Lung (tissue), 11 donors: ENCODE measurements at regions not wholly inside any gene's neighbourhood (a gene's known extent, or its start where the extent isn't known, plus 50 kb on each side); places are given as distances from the start of the nearest gene placed in this dataset.

Experiments used
- ATAC-seq: fragments of 200-7000 bp; cut with Tn5 transposase; one replicate; pipeline ENCODE4 v1.9.1; 2020; ENCODE audit warnings: moderate number of reproducible peaks; ENCODE audit not compliant: insufficient read depth, low FRiP score
- DNase-seq, 3 donors: peaks; one replicate each; pipeline ENCODE4 v3.0.0-alpha.2; 2013 to 2017
- H3K27ac ChIP-seq, 2 donors: one replicate each; pipeline ENCODE4 v1.5.1; 2013; ENCODE audit warnings: mild to moderate bottlenecking in 2 of 2, moderate library complexity in 2 of 2, control low read depth in 1 of 2, inconsistent platforms in 1 of 2, low read depth in 1 of 2, low read length in 1 of 2
- H3K27me3 ChIP-seq, 3 donors: one replicate each; pipeline ENCODE4 v1.5.1; 2013; ENCODE audit warnings: low read length in 2 of 3; ENCODE audit not compliant: control insufficient read depth in 3 of 3, insufficient read depth in 3 of 3
- H3K36me3 ChIP-seq, 4 donors: one replicate each; pipeline ENCODE4 v1.5.1; 2013; ENCODE audit warnings: low read length in 4 of 4, mild to moderate bottlenecking in 1 of 4, moderate library complexity in 1 of 4; ENCODE audit not compliant: control insufficient read depth in 4 of 4, insufficient read depth in 4 of 4
- H3K4me1 ChIP-seq, 5 donors: one replicate each; pipeline ENCODE4 v1.5.1; 2013; ENCODE audit warnings: low read length in 5 of 5, mild to moderate bottlenecking in 2 of 5, moderate library complexity in 1 of 5; ENCODE audit not compliant: control insufficient read depth in 5 of 5, insufficient read depth in 5 of 5
- H3K4me3 ChIP-seq: one replicate; pipeline ENCODE4 v1.5.1; 2013; ENCODE audit warnings: mild to moderate bottlenecking, control low read depth, moderate library complexity
- H3K9ac ChIP-seq, 2 donors: one replicate each; pipeline ENCODE4 v1.5.1; 2013; ENCODE audit warnings: low read length in 2 of 2, control low read depth in 1 of 2; ENCODE audit not compliant: insufficient read depth in 1 of 2
- H3K9me3 ChIP-seq, 4 donors: one replicate each; pipeline ENCODE4 v1.5.1; 2013; ENCODE audit warnings: low read length in 3 of 4, mild to moderate bottlenecking in 1 of 4, moderate library complexity in 1 of 4; ENCODE audit not compliant: control insufficient read depth in 4 of 4, insufficient read depth in 3 of 4
- CTCF ChIP-seq: IDR thresholded peaks from 2 replicates; pipeline ENCODE4 v1.5.1; 2012; ENCODE audit warnings: mild to moderate bottlenecking; ENCODE audit errors: control extremely low read depth, extremely low read depth
- WGBS, 2 donors: extraction: QIAGEN DNeasy Blood & Tissue Kit; methylation state at CpG; one replicate each; pipeline ENCODE4 v1.1.7; 2013; 5-methylcytosine and 5-hydroxymethylcytosine counted together
- donor health status: control.
- donor health status: control.
- donor health status: Bipolar disorder and iron deficiency.
- donor health status: healthy.
- donor health status: DM: yes; HTN: yes; CAD: no.

DNA sequence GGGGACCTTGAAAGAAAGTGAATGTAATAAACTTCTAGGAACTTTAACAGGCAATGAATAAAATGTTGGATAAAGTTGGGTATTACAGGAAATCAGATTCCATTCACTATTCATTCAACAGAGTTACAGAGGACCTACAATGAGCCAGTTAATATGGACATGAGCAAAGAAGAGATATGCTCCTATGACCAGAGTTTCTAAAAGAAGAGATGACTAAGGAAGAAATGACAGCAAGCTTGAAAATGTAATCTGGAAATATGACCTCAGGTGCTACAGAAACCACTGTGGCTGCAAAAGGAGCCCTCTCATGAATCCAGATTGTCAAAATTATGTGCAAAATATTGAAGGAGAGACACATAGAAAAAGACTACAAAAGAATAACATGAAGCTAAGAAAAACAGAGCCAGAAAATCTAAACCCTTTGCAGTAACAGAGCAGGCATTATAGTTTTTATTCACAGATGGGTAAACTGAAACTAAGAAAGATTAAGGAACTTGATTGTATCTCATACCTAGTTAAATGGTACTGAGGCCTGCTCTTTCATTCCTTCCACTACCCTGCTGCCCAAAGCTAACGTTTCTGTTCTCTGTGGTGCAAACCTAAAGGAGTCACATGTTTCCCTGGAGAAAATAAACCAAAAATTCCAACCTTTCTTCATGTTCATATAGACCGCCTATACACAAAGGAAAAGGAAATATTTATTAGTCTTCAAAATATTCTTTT is 378.3 kb downstream of the GBA3 start:
- DNase-seq (no peak), ATAC-seq (no peak)
- Histone ChIP-seq H3K36me3 (no peaks in the 10 kb centered on the region), H3K4me3 (no peak overlapping the region), H3K27ac (no peak overlapping the region), H3K27me3 (no peaks in the 10 kb centered on the region), H3K9me3 (no peaks in the 10 kb centered on the region), H3K4me1 (peaks cover 0 to 3% (median 0%) of the 10 kb centered on the region in 5 donors), H3K9ac (no peak overlapping the region)
- WGBS, 2 donors: 62 to 63% methylated on average over 2 of the region's 2 CpGs
- no peak for TF ChIP-seq CTCF

DNA sequence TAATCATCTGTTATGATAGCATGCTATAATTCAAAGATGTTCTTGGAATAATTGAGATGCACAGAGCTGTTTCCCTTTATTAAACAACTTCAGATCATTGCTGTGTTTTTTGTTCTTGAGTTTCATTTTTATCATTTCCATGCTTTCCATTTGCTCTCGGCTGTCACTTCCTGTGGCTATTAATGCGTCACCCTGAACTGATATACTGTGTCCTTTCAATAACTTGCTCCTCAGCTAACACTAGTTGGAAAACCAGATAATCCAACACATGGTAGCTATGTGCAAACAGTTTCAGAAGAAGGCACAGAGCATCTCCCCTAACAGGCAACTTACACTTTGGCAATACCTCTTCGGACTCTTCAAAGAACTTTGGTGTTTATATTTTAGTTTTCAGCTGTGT is 376.0 kb downstream of the GBA3 start:
- Histone ChIP-seq H3K9ac (no peak overlapping the region), H3K4me3 (no peak overlapping the region), H3K27me3 (peaks cover 0 to 2% (median 0%) of the 10 kb centered on the region in 3 donors), H3K27ac (no peak overlapping the region), H3K36me3 (no peaks in the 10 kb centered on the region), H3K4me1 (peaks cover 0 to 2% (median 0%) of the 10 kb centered on the region in 5 donors), H3K9me3 (no peaks in the 10 kb centered on the region)
- DNase-seq: no peak
- WGBS, 2 donors: 65 to 69% methylated on average over 3 of the region's 3 CpGs
- no peak for TF ChIP-seq CTCF
- no peak for ATAC-seq

GRCh38 chr4:23068287-23068686 is 375.6 kb downstream of the GBA3 start:
- Histone ChIP-seq H3K4me1 (peaks cover 0 to 2% (median 0%) of the 10 kb centered on the region in 5 donors), H3K9me3 (no peaks in the 10 kb centered on the region), H3K9ac (no peak overlapping the region), H3K27ac (no peak overlapping the region), H3K36me3 (no peaks in the 10 kb centered on the region), H3K4me3 (no peak overlapping the region), H3K27me3 (peaks cover 0 to 2% (median 0%) of the 10 kb centered on the region in 3 donors)
- WGBS, 2 donors: 97 to 98% methylated on average over 5 of the region's 5 CpGs
- no peak for ATAC-seq
- DNase-seq: no peak
- no peak for TF ChIP-seq CTCF

DNA sequence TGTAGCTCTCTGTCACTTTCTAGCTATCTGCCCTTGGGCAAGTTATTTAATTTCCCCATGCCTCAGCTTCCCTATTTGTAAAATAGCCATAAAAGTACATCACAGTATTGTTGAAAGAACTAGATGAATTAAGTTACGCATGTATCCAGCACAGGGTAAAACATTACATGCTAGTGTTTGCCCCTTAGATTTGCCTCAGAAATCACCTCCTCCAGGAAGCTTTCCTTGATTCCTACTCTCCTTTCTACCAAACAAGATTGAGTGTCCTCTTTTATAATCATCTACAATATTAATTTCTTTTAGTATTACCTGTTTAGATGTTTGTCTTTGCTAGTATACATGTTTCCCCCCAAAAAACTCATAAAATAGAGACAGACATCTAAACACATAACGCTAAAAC is 369.5 kb downstream of the GBA3 start:
- DNase-seq (no peak), ATAC-seq (no peak)
- Histone ChIP-seq H3K9ac (no peak overlapping the region), H3K27ac (no peak overlapping the region), H3K4me1 (no peaks in the 10 kb centered on the region), H3K27me3 (peaks cover 0 to 2% (median 0%) of the 10 kb centered on the region in 3 donors), H3K36me3 (no peaks in the 10 kb centered on the region), H3K4me3 (no peak overlapping the region), H3K9me3 (no peaks in the 10 kb centered on the region)
- 88 to 92% methylated on average over 2 of the region's 2 CpGs for WGBS, 2 donors
- TF ChIP-seq CTCF: no peak
